Activated CD8-positive, alpha-beta memory T cell treated with anti-CD3 and anti-CD28 coated beads for 36 hours (primary cell): ENCODE measurements at regions not wholly inside any gene's neighbourhood (a gene's known extent, or its start where the extent isn't known, plus 50 kb on each side); places are given as distances from the start of the nearest gene placed in this dataset.

Source experiments
- CTCF ChIA-PET: fragments of 350-600 bp; sonication (Branson Sonifier 250); formaldehyde crosslinking; loops from one replicate; lab custom pipeline; 2021; ENCODE audit warnings: antibody characterized with exemption; lab: Charles Lee
- POLR2A ChIA-PET: fragments of 350-600 bp; sonication (Branson Sonifier 250); formaldehyde crosslinking; loops from one replicate; lab custom pipeline; 2021; ENCODE audit warnings: antibody characterized with exemption; lab: Charles Lee

GRCh38 chr13:34413538-34414210 is 528.4 kb upstream of the NBEA start:
- ChIA-PET CTCF (no interaction called here), POLR2A (no interaction called here)

GRCh38 chr13:34414616-34415015 is 527.5 kb upstream of the NBEA start:
- CTCF ChIA-PET = no interaction called here
- POLR2A ChIA-PET = no interaction called here

- ChIA-PET CTCF (interaction anchor here (0.6 kb wide), 1 partner anchor 42 kb away, joined by 4 read pairs; no protein-coding TSS in a partner anchor), POLR2A (no interaction called here)
Measured at GRCh38 chr13:34416971-34417380, 525.1 kb upstream of the NBEA start.

- ChIA-PET CTCF (no interaction called here), POLR2A (no interaction called here)
Measured at GRCh38 chr13:34417896-34418295, 524.2 kb upstream of the NBEA start.

GRCh38 chr13:34419025-34419424 is 523.0 kb upstream of the NBEA start:
- ChIA-PET CTCF (no interaction called here), POLR2A (no interaction called here)

GRCh38 chr13:34419755-34420154 is 522.3 kb upstream of the NBEA start:
- POLR2A ChIA-PET = no interaction called here
- CTCF ChIA-PET = no interaction called here

GRCh38 chr13:34420702-34421346 is 521.2 kb upstream of the NBEA start:
- CTCF ChIA-PET = no interaction called here
- POLR2A ChIA-PET = no interaction called here

GRCh38 chr13:34421347-34421719 is 520.7 kb upstream of the NBEA start:
- ChIA-PET CTCF (no interaction called here), POLR2A (no interaction called here)

GRCh38 chr13:34421858-34422475 is 520.1 kb upstream of the NBEA start:
- CTCF ChIA-PET = no interaction called here
- POLR2A ChIA-PET = no interaction called here

- ChIA-PET CTCF (no interaction called here), POLR2A (no interaction called here)
Measured at GRCh38 chr13:34422956-34423355, 519.1 kb upstream of the NBEA start.

GRCh38 chr13:34425327-34425949 is 516.6 kb upstream of the NBEA start:
- CTCF ChIA-PET = no interaction called here
- POLR2A ChIA-PET = no interaction called here

GRCh38 chr13:34428911-34429310 is 513.2 kb upstream of the NBEA start:
- POLR2A ChIA-PET = no interaction called here

GRCh38 chr13:34430294-34430693 is 511.8 kb upstream of the NBEA start:
- POLR2A ChIA-PET = no interaction called here
- CTCF ChIA-PET = no interaction called here

More at GRCh38 chr13:34428911-34429310, 513.2 kb upstream of the NBEA start:
- CTCF ChIA-PET = no interaction called here

GRCh38 chr13:34431827-34432581 is 510.1 kb upstream of the NBEA start:
- ChIA-PET CTCF (no interaction called here), POLR2A (no interaction called here)

GRCh38 chr13:34435338-34435737 is 506.7 kb upstream of the NBEA start:
- CTCF ChIA-PET = no interaction called here
- POLR2A ChIA-PET = no interaction called here

- ChIA-PET POLR2A (no interaction called here), CTCF (no interaction called here)
Measured at GRCh38 chr13:34437873-34438272, 504.2 kb upstream of the NBEA start.

GRCh38 chr13:34452831-34453230 is 489.2 kb upstream of the NBEA start:
- ChIA-PET POLR2A (no interaction called here), CTCF (no interaction called here)

- ChIA-PET POLR2A (no interaction called here), CTCF (no interaction called here)
Measured at GRCh38 chr13:34458756-34459715, 483.0 kb upstream of the NBEA start.

- POLR2A ChIA-PET = no interaction called here
- CTCF ChIA-PET = no interaction called here
Measured at GRCh38 chr13:34459856-34460255, 482.2 kb upstream of the NBEA start.
